NCI-H1048 (cell line): ENCODE measurements at regions not wholly inside any gene's neighbourhood (a gene's known extent, or its start where the extent isn't known, plus 50 kb on each side); places are given as distances from the start of the nearest gene placed in this dataset.
A peak's percentile ranks its signal among the peaks of the same experiment; 100 is the strongest.

Experiments used
- DNase-seq: peaks from one replicate; lab custom pipeline; 2025; lab: John Stamatoyannopoulos, UW

- no peak for DNase-seq
Observed at GRCh38 chr3:182462152-182462551, 331.2 kb upstream of the ATP11B start.

DNA sequence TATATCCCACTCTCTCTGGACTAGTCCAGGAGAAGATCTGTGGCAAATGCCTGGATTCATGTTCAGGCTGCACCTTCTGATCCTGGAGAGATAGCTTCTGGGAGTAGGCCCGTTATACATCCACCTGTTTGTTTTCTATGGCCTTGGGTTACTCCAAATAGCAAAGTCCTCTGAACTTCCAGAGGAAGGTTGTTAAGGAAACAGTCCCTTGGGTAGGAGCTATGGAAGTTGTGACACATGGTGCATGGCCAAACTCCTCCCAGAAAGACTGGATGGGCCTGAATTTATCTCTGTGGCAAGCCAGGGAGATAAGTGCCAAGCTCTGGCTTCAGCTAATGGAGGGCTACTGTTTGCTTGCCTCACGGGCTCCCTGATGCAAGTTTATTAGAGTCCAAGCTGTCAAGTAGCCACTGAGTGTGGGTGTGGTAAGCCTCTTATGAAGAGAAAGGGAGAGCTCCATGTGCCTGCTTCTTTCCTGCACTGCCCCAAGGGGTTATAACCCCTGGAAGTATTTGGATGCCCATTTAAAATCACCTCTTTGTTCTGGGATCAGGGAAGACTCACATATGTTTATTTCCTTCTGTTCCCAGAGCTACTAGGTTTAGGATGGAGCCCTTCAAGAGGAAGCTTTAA is 328.7 kb upstream of the ATP11B start:
- DNase-seq: no peak

- no peak for DNase-seq
Observed at GRCh38 chr3:182465301-182466185, 327.8 kb upstream of the ATP11B start.

DNA sequence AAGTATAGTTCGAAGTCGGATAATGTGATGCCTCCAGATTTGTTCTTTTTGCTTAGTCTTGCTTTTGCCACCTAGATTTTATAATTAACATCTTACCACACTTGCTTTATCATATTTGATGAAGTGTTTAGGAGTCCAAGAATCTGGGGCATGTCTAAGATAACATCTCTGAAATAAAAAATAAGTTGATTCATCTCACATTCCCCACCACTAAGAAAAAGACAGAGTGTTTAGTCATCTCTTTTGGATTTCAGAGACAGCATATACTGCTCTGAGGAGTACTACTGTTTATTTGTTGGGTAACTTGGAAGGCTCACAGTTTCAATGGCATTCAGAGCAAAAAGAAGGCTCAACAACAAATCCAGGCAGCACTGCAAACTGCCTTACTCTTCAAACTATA is 324.2 kb upstream of the ATP11B start:
- no peak for DNase-seq

DNA sequence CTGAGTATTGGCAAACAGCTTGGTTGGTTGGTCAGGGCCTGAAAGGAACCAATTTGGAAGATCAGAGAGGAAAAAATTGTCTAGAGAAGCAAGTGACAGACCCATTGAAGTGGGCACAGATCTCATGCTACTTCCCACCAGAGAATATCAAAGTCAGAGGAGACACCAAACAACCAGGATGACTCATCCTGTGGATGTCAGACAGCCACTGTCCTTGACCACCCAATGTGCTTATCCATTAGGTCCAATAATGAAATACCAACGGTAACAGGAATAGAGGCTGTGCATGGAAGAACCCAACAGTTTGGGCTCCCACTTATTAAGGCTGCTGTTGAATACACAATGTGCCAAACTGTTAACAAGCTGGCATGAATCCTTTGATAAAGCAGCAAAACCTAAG is 323.1 kb upstream of the ATP11B start:
- no peak for DNase-seq

GRCh38 chr3:182473191-182473710 is 320.1 kb upstream of the ATP11B start:
- DNase-seq: no peak

DNA sequence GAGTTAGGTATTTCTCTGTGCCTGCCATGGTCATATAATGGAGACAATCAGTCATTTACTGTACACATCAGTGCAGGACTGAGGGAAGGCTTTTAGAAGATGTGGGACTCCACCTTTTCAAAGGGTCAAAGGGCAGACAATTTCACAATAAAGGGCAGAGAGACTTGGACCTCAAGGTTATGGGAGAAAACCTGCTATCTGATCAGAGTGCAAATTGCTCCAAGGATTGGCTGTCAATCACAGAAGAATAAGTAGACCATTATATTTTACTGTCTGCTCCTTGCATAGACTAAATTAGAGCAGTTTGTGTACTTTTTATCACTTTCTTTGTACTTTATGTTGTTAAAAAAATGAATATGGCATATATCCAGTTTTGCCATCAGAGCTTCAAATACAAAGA is 314.9 kb upstream of the ATP11B start:
- DNase-seq: no peak

GRCh38 chr3:182479419-182480336 is 313.6 kb upstream of the ATP11B start:
- no peak for DNase-seq

DNA sequence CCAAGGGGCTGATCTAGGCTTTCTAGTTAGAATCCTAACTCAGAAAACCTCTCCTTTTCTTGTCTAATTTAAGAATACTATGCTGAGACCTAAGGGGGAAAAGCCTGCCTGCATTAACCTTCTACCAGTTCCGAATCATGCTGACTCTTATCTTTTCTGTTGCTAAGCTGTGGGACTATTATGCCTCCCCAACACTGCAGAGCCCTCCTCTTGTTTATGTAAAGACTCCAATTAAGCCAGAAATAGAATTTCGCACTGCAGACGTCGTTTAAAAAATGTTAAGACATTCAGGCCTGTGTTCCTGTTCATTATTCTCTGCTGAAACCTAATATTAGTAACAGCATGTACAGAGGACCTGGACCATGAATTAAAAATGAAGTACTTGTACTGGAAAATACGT is 310.6 kb upstream of the ATP11B start:
- DNase-seq: no peak

- DNase-seq: no peak
Observed at GRCh38 chr3:182484682-182485081, 308.6 kb upstream of the ATP11B start.

DNA sequence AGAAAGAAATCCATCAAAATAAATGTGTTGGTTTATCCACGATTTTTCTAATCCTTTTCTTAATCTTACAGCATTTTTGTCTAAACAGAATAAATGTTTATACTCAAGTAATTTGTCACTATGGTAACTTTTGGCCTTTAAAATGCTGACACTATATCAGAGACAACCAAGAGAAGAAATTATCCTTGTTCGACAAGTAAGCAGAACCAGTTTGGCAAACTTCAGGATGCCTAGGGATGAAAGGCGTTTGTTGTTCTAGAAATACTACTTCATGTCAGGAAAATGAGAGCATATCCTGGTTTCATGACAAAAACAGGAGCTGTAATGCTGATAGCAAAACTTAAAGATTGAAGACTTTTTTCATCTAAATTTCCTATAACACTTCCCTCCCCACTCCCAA is 308.0 kb upstream of the ATP11B start:
- DNase-seq: peak; percentile 6

GRCh38 chr3:182486463-182486862 is 306.8 kb upstream of the ATP11B start:
- DNase-seq: no peak

- no peak for DNase-seq
Observed at GRCh38 chr3:182487143-182487542, 306.2 kb upstream of the ATP11B start.

DNA sequence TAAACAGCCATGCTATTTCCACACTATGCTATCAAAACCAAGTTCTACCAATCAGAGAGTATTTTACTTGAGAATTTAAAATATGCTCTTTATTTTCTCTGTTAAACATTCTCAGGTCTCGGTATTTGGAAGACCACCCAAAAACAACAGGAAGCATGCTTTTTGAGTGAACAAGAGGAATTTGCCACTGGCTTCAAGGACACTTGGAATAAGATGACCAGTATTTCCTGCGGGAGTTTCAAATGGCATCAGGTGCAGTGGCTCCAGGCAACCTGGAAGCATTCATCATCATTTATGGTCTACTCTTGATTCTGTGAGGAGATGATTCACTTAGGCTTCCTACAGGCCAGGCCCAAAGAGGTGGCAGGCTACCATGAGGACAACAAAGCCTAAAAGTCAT is 305.7 kb upstream of the ATP11B start:
- DNase-seq: no peak

DNA sequence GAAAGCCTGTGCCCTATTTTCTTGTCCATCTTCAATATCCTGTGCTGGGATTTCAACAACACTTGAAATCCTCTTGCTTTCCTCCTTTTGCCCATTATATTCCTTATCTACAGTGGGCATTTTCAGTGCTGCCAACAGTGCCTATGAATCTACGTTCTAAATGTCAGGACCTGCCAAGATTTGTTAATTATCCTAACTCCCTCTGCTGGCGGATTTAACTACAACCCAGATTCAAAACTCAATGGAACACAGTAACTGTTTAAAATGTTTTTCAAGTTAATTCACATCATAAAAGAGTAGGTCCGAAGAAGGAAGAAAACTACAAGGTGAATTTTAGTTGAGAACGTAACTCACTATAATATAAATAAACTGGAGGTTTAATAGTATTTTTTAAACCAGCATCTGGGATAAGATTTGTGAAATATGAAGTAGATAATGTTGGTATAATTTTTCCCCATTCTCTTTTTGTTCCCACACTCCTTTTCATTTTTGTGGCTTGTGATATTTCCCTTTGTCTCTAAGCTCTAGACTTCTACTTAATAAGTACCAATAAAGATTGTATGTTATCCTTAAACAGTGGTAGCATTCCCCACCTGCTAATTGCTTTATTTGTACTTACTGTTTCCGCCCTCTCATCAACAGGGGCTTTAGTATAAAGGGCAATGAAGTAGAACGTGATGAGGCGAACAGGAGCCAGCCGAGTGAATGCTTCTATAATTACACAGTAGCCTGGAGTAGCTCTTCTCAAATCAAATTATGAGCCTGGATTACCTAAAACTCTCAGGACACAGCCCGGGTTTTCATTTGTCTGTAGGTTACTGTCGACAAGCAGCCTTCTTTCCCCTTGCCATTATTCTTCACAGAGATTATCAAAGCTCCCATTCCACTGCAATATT is 302.5 kb upstream of the ATP11B start:
- DNase-seq: no peak

GRCh38 chr3:182491577-182491976 is 301.7 kb upstream of the ATP11B start:
- no peak for DNase-seq

- DNase-seq: no peak
Observed at GRCh38 chr3:182492536-182492935, 300.8 kb upstream of the ATP11B start.

GRCh38 chr3:182500289-182500688 is 293.0 kb upstream of the ATP11B start:
- no peak for DNase-seq

DNA sequence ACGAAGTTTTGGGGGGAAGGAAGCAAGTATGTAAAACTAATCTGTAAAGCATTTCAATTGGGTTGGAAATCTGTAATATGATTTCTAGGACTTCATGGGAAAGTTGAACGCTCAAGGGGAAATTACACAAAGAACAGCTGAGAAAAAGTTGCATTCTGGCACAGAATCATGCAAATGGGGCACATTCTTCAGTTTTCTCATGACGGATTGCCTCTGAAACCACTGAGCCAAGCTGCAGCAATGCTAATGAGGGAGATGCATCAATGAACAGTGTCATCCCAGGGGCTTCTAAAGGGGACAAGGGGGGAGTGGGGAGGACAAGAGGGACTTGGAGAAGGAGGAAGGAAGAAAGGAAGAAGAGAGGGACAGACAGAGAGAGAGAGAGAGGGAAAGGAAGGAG is 291.4 kb upstream of the ATP11B start:
- DNase-seq: no peak

DNA sequence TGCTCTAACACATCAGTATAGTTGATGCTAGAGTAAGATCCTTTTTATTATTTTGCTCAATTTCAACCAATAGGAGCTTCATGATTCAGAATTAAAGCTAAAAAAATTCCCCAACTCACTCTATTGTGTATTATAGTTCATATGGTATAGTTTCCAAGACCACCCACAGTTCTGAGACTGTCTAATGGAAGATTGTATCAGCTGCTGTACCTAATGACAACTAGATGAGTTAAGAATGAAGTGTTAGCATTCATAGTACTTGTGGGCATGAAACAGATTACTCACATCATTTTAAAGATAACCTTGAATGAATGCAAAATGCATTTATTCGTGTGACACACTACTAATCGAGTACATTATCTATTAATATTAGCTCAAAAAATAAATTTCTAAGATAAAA is 289.9 kb upstream of the ATP11B start:
- DNase-seq: no peak
